Ascending aorta (tissue), 2 donors: ENCODE measurements at regions not wholly inside any gene's neighbourhood (a gene's known extent, or its start where the extent isn't known, plus 50 kb on each side); places are given as distances from the start of the nearest gene placed in this dataset.
A peak's percentile ranks its signal among the peaks of the same experiment; 100 is the strongest.

Experiments
- DNase-seq, 2 donors: peaks; one replicate each; pipeline ENCODE4 v3.0.0-alpha.2; 2019; ENCODE audit warnings: low spot score in 2 of 2
- H3K27ac ChIP-seq, 2 donors: fragments of 200-600 bp; sonication (generic); one replicate each; pipeline ENCODE4 v1.5.1; 2016 to 2017; ENCODE audit warnings: mild to moderate bottlenecking in 1 of 2
- H3K27me3 ChIP-seq: fragments of 200-600 bp; sonication (generic); one replicate; pipeline ENCODE4 v1.5.1; 2017
- H3K36me3 ChIP-seq, 2 donors: fragments of 200-600 bp; sonication (generic); one replicate each; pipeline ENCODE4 v1.5.1; 2016
- H3K4me1 ChIP-seq, 2 donors: fragments of 200-600 bp; sonication (generic); one replicate each; pipeline ENCODE4 v1.5.1; 2016 to 2017; ENCODE audit warnings: mild to moderate bottlenecking in 1 of 2
- H3K4me3 ChIP-seq, 2 donors: fragments of 200-600 bp; sonication (generic); one replicate each; pipeline ENCODE4 v1.5.1; 2016 to 2017; ENCODE audit warnings: mild to moderate bottlenecking in 1 of 2
- H3K9me3 ChIP-seq, 2 donors: fragments of 200-600 bp; sonication (generic); one replicate each; pipeline ENCODE4 v1.5.1; 2016
- intact Hi-C: fragments of 100-400 bp; cut with DNase I; formaldehyde crosslinking; loops from one replicate; pipeline ENCODE4 v1.15.1; 2023
- TF ChIP-seq, protein P1 (sequence below), 3 experiments: fragments of 200-600 bp in 2 of 3; fragments of 450-650 bp in 1 of 3; sonication (generic) in 2 of 3; IDR thresholded peaks; one replicate each; pipeline ENCODE4 v1.5.1; 2016 to 2019; ENCODE audit warnings: antibody characterized with exemption in 3 of 3, mild to moderate bottlenecking in 1 of 3, moderate library complexity in 1 of 3

DNA sequence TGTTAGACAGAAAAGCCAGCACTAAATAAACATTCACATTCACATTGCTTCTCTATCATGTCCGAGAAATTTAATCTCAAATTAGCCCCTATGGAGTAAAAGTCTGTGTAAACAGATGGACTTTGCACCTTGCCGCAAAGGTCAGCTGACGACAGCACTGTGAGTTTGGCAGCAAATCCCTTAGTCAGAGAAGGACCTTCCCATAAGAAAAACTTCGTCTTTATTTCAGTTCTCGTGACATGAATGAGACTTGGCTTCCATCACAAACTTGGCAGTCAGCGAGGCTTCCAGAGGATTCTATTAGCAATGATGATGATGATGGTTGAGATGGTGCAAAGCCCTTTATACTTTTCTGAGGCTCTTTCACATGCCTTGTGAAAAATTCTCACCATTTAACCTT lies 133.7 kb upstream of the IFNGR1 start:
- intact Hi-C loops = no loop called here
- TF ChIP-seq, protein P1, sequence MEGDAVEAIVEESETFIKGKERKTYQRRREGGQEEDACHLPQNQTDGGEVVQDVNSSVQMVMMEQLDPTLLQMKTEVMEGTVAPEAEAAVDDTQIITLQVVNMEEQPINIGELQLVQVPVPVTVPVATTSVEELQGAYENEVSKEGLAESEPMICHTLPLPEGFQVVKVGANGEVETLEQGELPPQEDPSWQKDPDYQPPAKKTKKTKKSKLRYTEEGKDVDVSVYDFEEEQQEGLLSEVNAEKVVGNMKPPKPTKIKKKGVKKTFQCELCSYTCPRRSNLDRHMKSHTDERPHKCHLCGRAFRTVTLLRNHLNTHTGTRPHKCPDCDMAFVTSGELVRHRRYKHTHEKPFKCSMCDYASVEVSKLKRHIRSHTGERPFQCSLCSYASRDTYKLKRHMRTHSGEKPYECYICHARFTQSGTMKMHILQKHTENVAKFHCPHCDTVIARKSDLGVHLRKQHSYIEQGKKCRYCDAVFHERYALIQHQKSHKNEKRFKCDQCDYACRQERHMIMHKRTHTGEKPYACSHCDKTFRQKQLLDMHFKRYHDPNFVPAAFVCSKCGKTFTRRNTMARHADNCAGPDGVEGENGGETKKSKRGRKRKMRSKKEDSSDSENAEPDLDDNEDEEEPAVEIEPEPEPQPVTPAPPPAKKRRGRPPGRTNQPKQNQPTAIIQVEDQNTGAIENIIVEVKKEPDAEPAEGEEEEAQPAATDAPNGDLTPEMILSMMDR (IDR thresholded peaks at IDR 0.05) = no peak
- no peaks in the 10 kb centered on the region for H3K36me3 ChIP-seq
- no peak overlapping the region for H3K27ac ChIP-seq
- H3K27me3 ChIP-seq = no peaks in the 10 kb centered on the region
- no peaks in the 10 kb centered on the region for H3K9me3 ChIP-seq
- DNase-seq = no peak
- no peak overlapping the region for H3K4me3 ChIP-seq
- no peaks in the 10 kb centered on the region for H3K4me1 ChIP-seq

DNA sequence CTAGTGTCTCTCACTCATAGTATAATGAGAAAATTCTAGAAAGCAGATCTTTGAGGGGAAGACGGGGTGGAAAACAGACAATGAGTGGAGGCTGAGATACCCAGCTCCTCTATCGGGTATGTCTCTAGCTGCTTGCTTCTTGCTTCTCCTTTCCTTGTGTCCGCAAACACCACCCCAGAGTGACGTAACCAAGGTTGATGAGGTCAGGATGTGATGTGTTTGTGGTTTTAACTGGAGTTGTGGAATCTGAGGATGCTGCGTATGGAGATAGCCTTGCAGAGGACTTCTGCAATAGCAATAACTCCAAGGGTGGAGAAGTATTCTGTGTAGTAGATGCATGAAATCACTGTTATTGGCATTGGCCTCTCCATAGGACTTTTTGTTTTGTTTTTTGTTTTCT lies 132.7 kb upstream of the IFNGR1 start:
- DNase-seq = peak in 1 of 2 donors; percentile 16
- no peak overlapping the region for H3K27ac ChIP-seq
- no peaks in the 10 kb centered on the region for H3K27me3 ChIP-seq
- TF ChIP-seq, protein P1 (IDR thresholded peaks at IDR 0.05) = no peak
- H3K9me3 ChIP-seq = no peaks in the 10 kb centered on the region
- intact Hi-C loops = no loop called here
- no peaks in the 10 kb centered on the region for H3K36me3 ChIP-seq
- H3K4me1 ChIP-seq = no peaks in the 10 kb centered on the region
- no peak overlapping the region for H3K4me3 ChIP-seq

DNA sequence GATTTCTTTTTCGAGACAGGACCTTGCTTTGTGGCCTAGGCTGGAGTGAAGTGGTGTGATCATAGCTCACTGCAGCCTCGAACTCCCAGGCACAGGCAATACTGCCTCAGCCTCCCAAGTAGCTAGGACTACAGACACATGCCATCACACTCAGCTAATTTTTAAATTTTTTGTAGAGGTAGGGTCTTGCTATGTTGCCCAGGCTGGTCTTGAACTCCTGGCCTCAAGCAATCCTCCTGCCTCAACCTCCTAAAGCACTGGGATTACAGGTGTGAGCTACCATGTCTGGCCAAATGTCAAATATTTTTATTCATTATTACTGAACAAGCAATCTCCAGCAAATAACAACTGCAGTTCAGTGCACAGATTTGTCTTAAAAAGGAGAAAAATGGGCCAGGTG lies 131.7 kb upstream of the IFNGR1 start:
- no peaks in the 10 kb centered on the region for H3K27me3 ChIP-seq
- no peaks in the 10 kb centered on the region for H3K4me1 ChIP-seq
- intact Hi-C loops = no loop called here
- DNase-seq = no peak
- no peaks in the 10 kb centered on the region for H3K36me3 ChIP-seq
- H3K27ac ChIP-seq = no peak overlapping the region
- H3K9me3 ChIP-seq = no peaks in the 10 kb centered on the region
- TF ChIP-seq, protein P1 (IDR thresholded peaks at IDR 0.05) = no peak
- H3K4me3 ChIP-seq = no peak overlapping the region

DNA sequence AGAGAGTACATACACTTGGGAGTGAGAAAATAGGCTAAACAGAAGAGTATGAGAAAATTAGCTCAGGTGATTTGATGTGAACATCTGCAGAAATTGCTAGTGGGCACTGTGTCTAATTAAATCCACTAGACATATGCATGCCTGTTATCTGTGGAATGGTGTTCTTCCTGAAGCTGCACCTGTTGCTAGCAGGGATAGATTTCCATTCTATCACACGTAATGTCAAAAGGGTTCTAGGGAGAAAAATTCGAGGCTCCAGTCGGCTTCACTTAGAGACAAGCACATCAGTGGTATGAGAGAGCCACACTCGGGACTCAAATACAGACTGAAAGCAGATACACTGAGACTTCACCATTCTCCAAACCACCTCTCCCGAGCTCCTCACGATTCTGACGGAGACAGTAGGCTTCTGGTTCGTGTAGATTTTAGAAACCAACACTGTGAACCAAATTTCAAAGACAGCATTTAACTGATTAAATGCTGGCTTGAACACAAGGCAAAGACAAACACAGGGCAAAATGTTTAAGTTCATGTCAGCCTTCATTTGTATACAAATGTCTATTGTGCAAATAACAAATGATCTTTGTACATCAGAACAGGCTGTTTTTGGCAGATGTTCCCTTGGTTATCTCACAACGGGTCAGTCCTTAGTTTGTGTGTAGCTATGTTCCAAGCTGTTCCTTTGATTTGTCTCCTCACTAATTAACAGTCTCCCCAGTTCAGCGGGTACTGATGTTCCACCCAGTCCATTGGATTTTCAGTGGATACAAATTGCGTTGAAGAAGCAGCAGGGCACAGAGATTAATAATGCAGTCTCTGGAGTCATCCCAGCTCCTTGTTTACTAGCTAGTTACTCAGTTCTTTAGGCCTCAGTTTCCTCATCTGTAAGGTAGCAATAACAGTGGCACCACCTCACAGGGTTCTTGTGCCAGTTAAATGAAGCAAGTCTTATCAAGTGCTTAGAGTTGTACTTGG lies 131.0 kb upstream of the IFNGR1 start:
- Histone ChIP-seq H3K4me3 (no peak overlapping the region), H3K27ac (no peak overlapping the region), H3K4me1 (no peaks in the 10 kb centered on the region), H3K36me3 (no peaks in the 10 kb centered on the region), H3K27me3 (no peaks in the 10 kb centered on the region), H3K9me3 (no peaks in the 10 kb centered on the region)
- TF ChIP-seq, protein P1 (IDR thresholded peaks at IDR 0.05) = no peak
- no peak for DNase-seq
- intact Hi-C loops = no loop called here

DNA sequence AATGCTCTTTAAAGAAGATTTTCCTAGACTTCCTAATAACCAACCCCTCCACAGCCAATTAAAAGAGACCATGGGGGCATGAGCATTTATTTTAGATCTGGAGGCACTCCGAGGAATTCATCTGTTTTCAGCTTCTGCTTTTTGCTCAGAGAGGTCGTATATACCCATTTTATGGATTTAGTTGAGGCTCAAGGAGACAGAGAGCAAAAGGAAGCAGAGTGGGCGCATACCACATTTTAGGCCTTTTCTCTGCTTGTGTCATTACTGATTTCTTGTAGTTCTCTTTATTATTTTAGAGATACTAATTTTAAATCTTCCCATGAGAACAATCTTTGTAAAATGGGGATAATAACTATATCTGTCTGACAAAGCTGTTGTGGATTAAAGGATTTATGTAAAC lies 129.6 kb upstream of the IFNGR1 start:
- no peaks in the 10 kb centered on the region for H3K9me3 ChIP-seq
- H3K27me3 ChIP-seq = no peaks in the 10 kb centered on the region
- H3K36me3 ChIP-seq = no peaks in the 10 kb centered on the region
- H3K27ac ChIP-seq = no peak overlapping the region
- H3K4me3 ChIP-seq = no peak overlapping the region
- intact Hi-C loops = no loop called here
- DNase-seq = no peak
- H3K4me1 ChIP-seq = no peaks in the 10 kb centered on the region
- TF ChIP-seq, protein P1 (IDR thresholded peaks at IDR 0.05) = no peak
